ENCODE measurements at regions not wholly inside any gene's neighbourhood (a gene's known extent, or its start where the extent isn't known, plus 50 kb on each side); places are given as distances from the start of the nearest gene placed in this dataset.
A peak's percentile ranks its signal among the peaks of the same experiment; 100 is the strongest.

- DNase-seq (ENCODE audit: low spot score), result no peak
These were observed 144.2 kb upstream of the GEMIN8 start for GRCh38 chrX:14173873-14174272.

GRCh38 chrX:14164828-14165227 lies 135.1 kb upstream of the GEMIN8 start:
- no peak for DNase-seq (ENCODE audit: low spot score)

GRCh38 chrX:14125462-14125861 lies 95.8 kb upstream of the GEMIN8 start:
- DNase-seq (ENCODE audit: low spot score), result no peak

GRCh38 chrX:14124562-14124961 lies 94.9 kb upstream of the GEMIN8 start:
- no peak for DNase-seq (ENCODE audit: low spot score)

- peak; percentile 43 for DNase-seq (ENCODE audit: low spot score)
These were observed 66.0 kb upstream of the GEMIN8 start for GRCh38 chrX:14095702-14096101.

GRCh38 chrX:14094191-14094590 lies 64.5 kb upstream of the GEMIN8 start:
- DNase-seq (ENCODE audit: low spot score), result no peak

GRCh38 chrX:14084466-14084865 lies 54.8 kb upstream of the GEMIN8 start:
- DNase-seq (ENCODE audit: low spot score), result no peak

GRCh38 chrX:14083783-14084182 lies 54.1 kb upstream of the GEMIN8 start:
- DNase-seq (ENCODE audit: low spot score), result no peak

- DNase-seq (ENCODE audit: low spot score), result no peak
These were observed 50.3 kb upstream of the GEMIN8 start for GRCh38 chrX:14079891-14080430.

All from ureter (tissue), 1 donor.